B cell (primary cell): ENCODE measurements at regions not wholly inside any gene's neighbourhood (a gene's known extent, or its start where the extent isn't known, plus 50 kb on each side); places are given as distances from the start of the nearest gene placed in this dataset.

Experiments used
- ATAC-seq: fragments of 200-7000 bp; cut with Tn5 transposase; one replicate; pipeline ENCODE4 v1.10.0; 2021; ENCODE audit warnings: low read depth, mild to moderate bottlenecking, moderate number of reproducible peaks, moderate library complexity
- CTCF ChIA-PET: fragments of 350-600 bp; sonication (Branson Sonifier 250); formaldehyde crosslinking; loops from one replicate; lab custom pipeline; 2021; ENCODE audit warnings: antibody characterized with exemption, inconsistent platforms; lab: Charles Lee
- POLR2A ChIA-PET: fragments of 350-600 bp; sonication (Branson Sonifier 250); formaldehyde crosslinking; loops from one replicate; lab custom pipeline; 2021; ENCODE audit warnings: antibody characterized with exemption; lab: Charles Lee
- DNase-seq: peaks from one replicate; pipeline ENCODE4 v3.0.0; 2013
- H2AFZ ChIP-seq: 2 replicates; pipeline ENCODE4 v1.6.1; 2012; ENCODE audit warnings: mild to moderate bottlenecking, low read depth, low read length; ENCODE audit not compliant: insufficient read depth, poor library complexity, severe bottlenecking
- H3K27ac ChIP-seq, 2 donors: 1 replicate in 1 of 2; 2 replicates in 1 of 2; pipeline ENCODE4 v1.5.1; 2012 to 2013; ENCODE audit warnings: low read length in 2 of 2, mild to moderate bottlenecking in 2 of 2, moderate library complexity in 1 of 2
- H3K27me3 ChIP-seq, 4 experiments: fragments of 200-600 bp in 1 of 4; sonication (generic) in 1 of 4; replicated peaks in 1 of 4; 1 replicate in 2 of 4; 2 replicates in 2 of 4; pipeline versions ENCODE4 v1.6.1 to v1.7.0; 2013 to 2016; ENCODE audit warnings: low read length in 3 of 4, mild to moderate bottlenecking in 2 of 4, mixed read lengths in 1 of 4, moderate library complexity in 1 of 4; ENCODE audit not compliant: insufficient read depth in 4 of 4, control insufficient read depth in 3 of 4; ENCODE audit errors: control extremely low read depth in 1 of 4
- H3K36me3 ChIP-seq, 2 experiments: replicated peaks in 1 of 2; 1 replicate in 1 of 2; 2 replicates in 1 of 2; pipeline versions ENCODE4 v1.6.1 to v1.7.1; 2013; ENCODE audit warnings: low read length in 1 of 2; ENCODE audit not compliant: insufficient read depth in 2 of 2, control insufficient read depth in 1 of 2; ENCODE audit errors: control extremely low read depth in 1 of 2, extremely low read depth in 1 of 2
- H3K4me1 ChIP-seq, 2 donors: fragments of 200-600 bp in 1 of 2; sonication (generic) in 1 of 2; 1 replicate in 1 of 2; 2 replicates in 1 of 2; pipeline versions ENCODE4 v1.5.1 to v1.6.1; 2013 to 2017; ENCODE audit warnings: low read length in 2 of 2; ENCODE audit not compliant: control insufficient read depth in 2 of 2, insufficient read depth in 2 of 2
- H3K4me2 ChIP-seq: replicated peaks from 2 replicates; pipeline ENCODE3; 2012; ENCODE audit warnings: mild to moderate bottlenecking, low read depth, low read length; ENCODE audit not compliant: poor library complexity, severe bottlenecking
- H3K4me3 ChIP-seq, 5 experiments: fragments of 200-600 bp in 1 of 5; sonication (generic) in 1 of 5; 1 replicate in 3 of 5; 2 replicates in 2 of 5; pipeline versions ENCODE4 v1.5.1 to v1.7.0; 2011 to 2016; ENCODE audit warnings: low read length in 4 of 5, mild to moderate bottlenecking in 4 of 5, low read depth in 2 of 5, control low read depth in 1 of 5, moderate library complexity in 1 of 5; ENCODE audit not compliant: insufficient read depth in 1 of 5; ENCODE audit errors: control extremely low read depth in 1 of 5, extremely low read depth in 1 of 5
- H3K79me2 ChIP-seq: fragments of 200-600 bp; sonication (generic); one replicate; pipeline ENCODE4 v1.6.0; 2016; ENCODE audit warnings: low read length; ENCODE audit not compliant: control insufficient read depth, insufficient read depth
- H3K9ac ChIP-seq: fragments of 200-600 bp; sonication (generic); 2 replicates; pipeline ENCODE4 v1.6.1; 2017; ENCODE audit warnings: mild to moderate bottlenecking, low read length, moderate library complexity
- H3K9me3 ChIP-seq, 3 donors: one replicate each; pipeline versions ENCODE4 v1.6.1 to v1.7.1; 2013; ENCODE audit warnings: low read length in 2 of 3; ENCODE audit not compliant: control insufficient read depth in 2 of 3, insufficient read depth in 1 of 3; ENCODE audit errors: control extremely low read depth in 1 of 3
- H4K20me1 ChIP-seq: 2 replicates; pipeline ENCODE4 v1.6.0; 2012; ENCODE audit warnings: mild to moderate bottlenecking, low read length; ENCODE audit not compliant: insufficient read depth, control insufficient read depth, poor library complexity, severe bottlenecking
- H3K27ac Mint-ChIP-seq: one replicate; pipeline ENCODE4 v1.8.0; 2021; ENCODE audit warnings: mixed read lengths
- H3K27me3 Mint-ChIP-seq: one replicate; pipeline ENCODE4 v1.8.0; 2021; ENCODE audit warnings: mixed read lengths
- H3K4me1 Mint-ChIP-seq: one replicate; pipeline ENCODE4 v1.8.0; 2021; ENCODE audit warnings: mixed read lengths
- H3K4me3 Mint-ChIP-seq: one replicate; pipeline ENCODE4 v1.8.0; 2021; ENCODE audit warnings: mixed read lengths
- H3K9me3 Mint-ChIP-seq: one replicate; pipeline ENCODE4 v1.8.0; 2022; ENCODE audit warnings: mixed read lengths; ENCODE audit not compliant: insufficient read depth
- EZH2 ChIP-seq: IDR thresholded peaks from 2 replicates; pipeline ENCODE4 v1.6.1; 2012; ENCODE audit warnings: borderline replicate concordance, low read depth, mild to moderate bottlenecking, moderate library complexity, low read length; ENCODE audit not compliant: insufficient read depth, poor library complexity, severe bottlenecking
- WGBS: methylation state at CpG from one replicate; pipeline ENCODE4 v1.1.5; 2013; ENCODE audit warnings: missing lambda C conversion rate; ENCODE audit not compliant: insufficient coverage; 5-methylcytosine and 5-hydroxymethylcytosine counted together
- intact Hi-C: fragments of 100-400 bp; cut with micrococcal nuclease; formaldehyde crosslinking; loops from one replicate; pipeline ENCODE4 v1.10.0; 2022
- TF ChIP-seq, protein P1 (sequence below): fragments of 200-600 bp; IDR thresholded peaks from one replicate; pipeline ENCODE4 v1.8.0; 2022; ENCODE audit warnings: antibody characterized with exemption, mild to moderate bottlenecking

- H3K27me3 Mint-ChIP-seq, result no peaks in the 10 kb centered on the region
- Histone ChIP-seq H3K79me2 (no peaks in the 10 kb centered on the region), H3K27me3 (no peaks in the 10 kb centered on the region), H2AFZ (no peak overlapping the region), H4K20me1 (no peaks in the 10 kb centered on the region), H3K4me2 (no peak overlapping the region), H3K36me3 (no peaks in the 10 kb centered on the region), H3K9me3 (peaks cover 0 to 2% (median 0%) of the 10 kb centered on the region in 3 donors), H3K4me3 (no peak overlapping the region), H3K9ac (no peak overlapping the region), H3K4me1 (no peaks in the 10 kb centered on the region), H3K27ac (no peak overlapping the region)
- intact Hi-C loops, result no loop called here
- ATAC-seq (no peak), DNase-seq (no peak)
- CTCF ChIA-PET, result no interaction called here
- TF ChIP-seq, protein P1, sequence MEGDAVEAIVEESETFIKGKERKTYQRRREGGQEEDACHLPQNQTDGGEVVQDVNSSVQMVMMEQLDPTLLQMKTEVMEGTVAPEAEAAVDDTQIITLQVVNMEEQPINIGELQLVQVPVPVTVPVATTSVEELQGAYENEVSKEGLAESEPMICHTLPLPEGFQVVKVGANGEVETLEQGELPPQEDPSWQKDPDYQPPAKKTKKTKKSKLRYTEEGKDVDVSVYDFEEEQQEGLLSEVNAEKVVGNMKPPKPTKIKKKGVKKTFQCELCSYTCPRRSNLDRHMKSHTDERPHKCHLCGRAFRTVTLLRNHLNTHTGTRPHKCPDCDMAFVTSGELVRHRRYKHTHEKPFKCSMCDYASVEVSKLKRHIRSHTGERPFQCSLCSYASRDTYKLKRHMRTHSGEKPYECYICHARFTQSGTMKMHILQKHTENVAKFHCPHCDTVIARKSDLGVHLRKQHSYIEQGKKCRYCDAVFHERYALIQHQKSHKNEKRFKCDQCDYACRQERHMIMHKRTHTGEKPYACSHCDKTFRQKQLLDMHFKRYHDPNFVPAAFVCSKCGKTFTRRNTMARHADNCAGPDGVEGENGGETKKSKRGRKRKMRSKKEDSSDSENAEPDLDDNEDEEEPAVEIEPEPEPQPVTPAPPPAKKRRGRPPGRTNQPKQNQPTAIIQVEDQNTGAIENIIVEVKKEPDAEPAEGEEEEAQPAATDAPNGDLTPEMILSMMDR, result no peak
- TF ChIP-seq EZH2, result no peak
- no peaks in the 10 kb centered on the region for H3K9me3 Mint-ChIP-seq
- POLR2A ChIA-PET, result no interaction called here
- H3K27ac Mint-ChIP-seq, result no peak overlapping the region
- no peak overlapping the region for H3K4me3 Mint-ChIP-seq
- no CpG with 5 or more reads among the region's 2 CpGs for WGBS
- no peaks in the 10 kb centered on the region for H3K4me1 Mint-ChIP-seq
These were observed 1594.5 kb upstream of the PIK3C3 start for GRCh38 chr18:40360558-40360957.

DNA sequence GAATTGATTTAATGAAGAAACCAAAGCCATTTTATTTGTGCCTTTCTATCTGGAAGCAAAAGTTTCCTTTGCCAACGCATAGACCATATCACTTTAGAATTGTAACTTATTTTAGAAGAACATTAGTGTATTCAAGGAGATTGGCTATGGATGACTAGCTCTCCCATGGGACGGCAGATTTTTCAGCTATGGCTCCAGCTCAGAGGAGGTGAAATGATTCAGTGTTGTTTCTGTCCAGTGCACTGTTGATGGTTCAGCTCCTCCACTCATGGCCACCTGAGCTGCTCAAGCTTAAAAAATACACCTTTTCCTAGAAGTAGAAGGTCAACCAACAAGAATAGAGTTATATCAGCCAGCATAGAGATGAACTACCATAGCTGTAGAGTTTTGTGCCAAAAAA, 1597.5 kb upstream of the PIK3C3 start:
- WGBS, result 100% methylated on average over 1 of the region's 2 CpGs

More for the DNA sequence above, 1597.5 kb upstream of the PIK3C3 start:
- no peak overlapping the region for H3K27ac Mint-ChIP-seq
- Histone ChIP-seq H3K4me2 (no peak overlapping the region), H3K9me3 (peaks cover 0 to 2% (median 0%) of the 10 kb centered on the region in 3 donors), H3K27me3 (no peaks in the 10 kb centered on the region), H3K9ac (no peak overlapping the region), H2AFZ (no peak overlapping the region), H3K36me3 (no peaks in the 10 kb centered on the region), H3K79me2 (no peaks in the 10 kb centered on the region), H4K20me1 (no peaks in the 10 kb centered on the region), H3K4me1 (no peaks in the 10 kb centered on the region), H3K4me3 (no peak overlapping the region), H3K27ac (no peak overlapping the region)
- CTCF ChIA-PET, result interaction anchor here (0.6 kb wide), 1 partner anchor 38 kb away, joined by 3 read pairs; no protein-coding TSS in a partner anchor
- intact Hi-C loops, result no loop called here
- DNase-seq, result no peak
- no peaks in the 10 kb centered on the region for H3K4me1 Mint-ChIP-seq
- no peak for TF ChIP-seq EZH2
- TF ChIP-seq, protein P1, result no peak
- no peak overlapping the region for H3K4me3 Mint-ChIP-seq
- peaks cover 2% of the 10 kb centered on the region for H3K9me3 Mint-ChIP-seq
- POLR2A ChIA-PET, result no interaction called here
- no peak for ATAC-seq
- no peaks in the 10 kb centered on the region for H3K27me3 Mint-ChIP-seq
